ENCODE measurements at regions not wholly inside any gene's neighbourhood (a gene's known extent, or its start where the extent isn't known, plus 50 kb on each side); places are given as distances from the start of the nearest gene placed in this dataset.

DNA sequence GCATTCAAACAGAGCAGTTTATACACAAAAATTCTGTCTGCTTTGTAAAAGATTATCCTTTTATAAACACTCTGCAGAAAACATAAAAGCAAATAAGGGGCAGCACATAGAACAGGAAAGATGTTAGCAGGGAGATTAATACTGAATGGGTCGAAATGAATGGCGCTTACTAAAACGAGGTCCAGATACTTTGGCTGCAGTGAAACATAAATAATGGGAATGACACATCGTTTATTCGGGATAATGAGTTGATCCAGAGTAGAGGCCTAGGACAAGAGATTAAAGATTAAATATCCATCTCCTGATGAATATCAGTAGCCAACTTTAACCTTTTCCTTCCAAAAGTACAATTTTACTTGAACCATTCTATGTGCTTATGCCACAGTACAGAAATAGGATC lies 54.4 kb upstream of the PROX1 start:
- ATAC-seq = no peak
- intact Hi-C loops (cut with DNase I) = no loop called here
- peaks cover 0 to 6% (median 0%) of the 10 kb centered on the region in 11 donors for H3K9me3 ChIP-seq
- no peaks in the 10 kb centered on the region for H3K36me3 ChIP-seq
- 63 to 67% methylated on average over 5 of the region's 5 CpGs for WGBS, 2 donors
- TF ChIP-seq, protein P1, sequence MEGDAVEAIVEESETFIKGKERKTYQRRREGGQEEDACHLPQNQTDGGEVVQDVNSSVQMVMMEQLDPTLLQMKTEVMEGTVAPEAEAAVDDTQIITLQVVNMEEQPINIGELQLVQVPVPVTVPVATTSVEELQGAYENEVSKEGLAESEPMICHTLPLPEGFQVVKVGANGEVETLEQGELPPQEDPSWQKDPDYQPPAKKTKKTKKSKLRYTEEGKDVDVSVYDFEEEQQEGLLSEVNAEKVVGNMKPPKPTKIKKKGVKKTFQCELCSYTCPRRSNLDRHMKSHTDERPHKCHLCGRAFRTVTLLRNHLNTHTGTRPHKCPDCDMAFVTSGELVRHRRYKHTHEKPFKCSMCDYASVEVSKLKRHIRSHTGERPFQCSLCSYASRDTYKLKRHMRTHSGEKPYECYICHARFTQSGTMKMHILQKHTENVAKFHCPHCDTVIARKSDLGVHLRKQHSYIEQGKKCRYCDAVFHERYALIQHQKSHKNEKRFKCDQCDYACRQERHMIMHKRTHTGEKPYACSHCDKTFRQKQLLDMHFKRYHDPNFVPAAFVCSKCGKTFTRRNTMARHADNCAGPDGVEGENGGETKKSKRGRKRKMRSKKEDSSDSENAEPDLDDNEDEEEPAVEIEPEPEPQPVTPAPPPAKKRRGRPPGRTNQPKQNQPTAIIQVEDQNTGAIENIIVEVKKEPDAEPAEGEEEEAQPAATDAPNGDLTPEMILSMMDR (IDR thresholded peaks at IDR 0.05) = no peak
- H3K4me3 ChIP-seq = no peak overlapping the region
- peaks cover 0 to 22% (median 0%) of the 10 kb centered on the region in 9 donors for H3K4me1 ChIP-seq
- H3K27me3 ChIP-seq = no peaks in the 10 kb centered on the region
- DNase-seq = no peak
- H3K27ac ChIP-seq = no peak overlapping the region

- peak; percentile 50 to 85 for DNase-seq
- Histone ChIP-seq H3K4me3 (no peak overlapping the region), H3K27me3 (no peaks in the 10 kb centered on the region), H3K4me1 (peaks cover 0 to 22% (median 0%) of the 10 kb centered on the region in 9 donors), H3K36me3 (no peaks in the 10 kb centered on the region), H3K27ac (peak overlapping the region in 2 of 10 donors; percentile 19 to 26), H3K9me3 (peaks cover 0 to 6% (median 0%) of the 10 kb centered on the region in 11 donors)
- TF ChIP-seq, protein P1 (IDR thresholded peaks at IDR 0.05) = no peak
- WGBS, 2 donors = 26 to 45% methylated on average over 5 of the region's 5 CpGs
- intact Hi-C loops (cut with DNase I) = no loop called here
- peak; percentile 76 to 99 (median 94) for ATAC-seq
These were observed 53.1 kb upstream of the PROX1 start for GRCh38 chr1:213934649-213935048.

- 80 to 86% methylated on average over 3 of the region's 3 CpGs for WGBS, 2 donors
- Histone ChIP-seq H3K4me3 (no peak overlapping the region), H3K27ac (no peak overlapping the region), H3K4me1 (peaks cover 0 to 19% (median 0%) of the 10 kb centered on the region in 9 donors), H3K36me3 (no peaks in the 10 kb centered on the region), H3K27me3 (no peaks in the 10 kb centered on the region), H3K9me3 (peaks cover 0 to 6% (median 0%) of the 10 kb centered on the region in 11 donors)
- intact Hi-C loops (cut with DNase I) = no loop called here
- DNase-seq (no peak), ATAC-seq (no peak)
- TF ChIP-seq, protein P1 (IDR thresholded peaks at IDR 0.05) = no peak
These were observed 51.2 kb upstream of the PROX1 start for GRCh38 chr1:213936571-213936970.
